NCI-H1105 treated with DMSO at 0.1 percent for 48 hours (cell line): ENCODE measurements at regions not wholly inside any gene's neighbourhood (a gene's known extent, or its start where the extent isn't known, plus 50 kb on each side); places are given as distances from the start of the nearest gene placed in this dataset.
"Not testable (repeated sequence)": the region's sequence is repeated elsewhere in the genome, so short reads cannot be mapped to it uniquely, and the experiment has no call there.

Source experiments
- DNase-seq: peaks from one replicate; lab custom pipeline; 2025; lab: John Stamatoyannopoulos, UW

GRCh38 chr11:103805688-103806009, 230.8 kb upstream of the DDI1 start:
- no peak for DNase-seq

- no peak for DNase-seq
These were observed 230.1 kb upstream of the DDI1 start for GRCh38 chr11:103806130-103806895.

GRCh38 chr11:103807806-103808205, 228.6 kb upstream of the DDI1 start:
- no peak for DNase-seq

GRCh38 chr11:103808252-103808651, 228.2 kb upstream of the DDI1 start:
- no peak for DNase-seq

- no peak for DNase-seq
These were observed 224.5 kb upstream of the DDI1 start for GRCh38 chr11:103811870-103812455.

- no peak for DNase-seq
These were observed 223.8 kb upstream of the DDI1 start for GRCh38 chr11:103812680-103813079.

GRCh38 chr11:103820345-103820744, 216.1 kb upstream of the DDI1 start:
- DNase-seq, result not testable (repeated sequence)

- DNase-seq, result no peak
These were observed 212.3 kb upstream of the DDI1 start for GRCh38 chr11:103824116-103824515.

- DNase-seq, result no peak
These were observed 211.0 kb upstream of the DDI1 start for GRCh38 chr11:103825469-103825868.

- DNase-seq, result no peak
These were observed 209.6 kb upstream of the DDI1 start for GRCh38 chr11:103826856-103827255.

- no peak for DNase-seq
These were observed 206.8 kb upstream of the DDI1 start for GRCh38 chr11:103829596-103829995.

- no peak for DNase-seq
These were observed 206.2 kb upstream of the DDI1 start for GRCh38 chr11:103830205-103830604.

GRCh38 chr11:103832762-103833161, 203.7 kb upstream of the DDI1 start:
- DNase-seq, result no peak

GRCh38 chr11:103842191-103842590, 194.2 kb upstream of the DDI1 start:
- no peak for DNase-seq

GRCh38 chr11:103842795-103843194, 193.6 kb upstream of the DDI1 start:
- peak; percentile 49 for DNase-seq

GRCh38 chr11:103844327-103845215, 191.9 kb upstream of the DDI1 start:
- DNase-seq, result no peak

- DNase-seq, result no peak
These were observed 191.1 kb upstream of the DDI1 start for GRCh38 chr11:103845331-103845730.

- DNase-seq, result no peak
These were observed 187.8 kb upstream of the DDI1 start for GRCh38 chr11:103848686-103849085.

- DNase-seq, result no peak
These were observed 187.1 kb upstream of the DDI1 start for GRCh38 chr11:103849366-103849765.

- DNase-seq, result no peak
These were observed 185.8 kb upstream of the DDI1 start for GRCh38 chr11:103850419-103851165.

GRCh38 chr11:103851166-103851651, 185.2 kb upstream of the DDI1 start:
- DNase-seq, result no peak
